ENCODE measurements at regions not wholly inside any gene's neighbourhood (a gene's known extent, or its start where the extent isn't known, plus 50 kb on each side); places are given as distances from the start of the nearest gene placed in this dataset.

DNA sequence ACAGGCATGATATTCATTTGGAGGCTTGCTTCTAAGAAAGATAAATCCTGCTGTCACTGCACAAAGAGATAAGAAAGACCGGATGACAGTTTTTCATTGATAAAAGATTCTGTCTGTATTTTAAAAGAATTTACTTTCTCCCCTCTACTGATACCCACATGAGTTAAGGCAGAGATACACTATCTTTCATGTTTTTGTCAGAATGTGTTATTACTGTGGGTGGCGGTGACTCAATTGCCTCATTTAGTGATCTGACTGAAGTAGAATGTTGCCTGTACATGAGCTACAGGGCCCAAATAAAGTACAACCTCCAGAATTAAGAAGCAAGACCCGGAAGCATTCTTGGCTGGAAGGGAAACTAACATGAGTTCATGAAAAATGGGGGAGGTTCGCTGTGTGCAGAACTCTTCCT is 480.0 kb downstream of the SLC4A3 start:
- no peak for DNase-seq (ENCODE audit: low read depth in 3 of 3)

DNA sequence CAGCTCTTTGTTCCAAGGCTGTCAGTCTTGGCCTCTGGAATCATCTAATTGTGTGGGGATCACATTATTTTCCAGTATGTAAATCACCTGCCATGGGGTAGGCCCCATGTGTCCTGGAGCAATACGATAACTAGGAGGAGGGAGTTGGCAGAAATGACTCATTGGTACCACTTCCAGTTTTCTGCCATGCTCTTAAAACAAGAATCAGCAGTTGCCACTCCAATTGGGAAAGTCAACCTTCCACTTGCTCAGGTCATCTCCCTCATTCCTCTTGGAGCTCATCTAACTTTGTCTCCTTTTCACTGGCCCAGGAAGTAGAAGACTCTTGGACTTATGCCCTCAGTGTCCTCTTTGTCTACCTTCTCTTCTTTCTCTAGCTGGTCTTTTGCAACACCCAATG is 487.0 kb downstream of the SLC4A3 start:
- no peak for DNase-seq (ENCODE audit: low read depth in 3 of 3)

DNA sequence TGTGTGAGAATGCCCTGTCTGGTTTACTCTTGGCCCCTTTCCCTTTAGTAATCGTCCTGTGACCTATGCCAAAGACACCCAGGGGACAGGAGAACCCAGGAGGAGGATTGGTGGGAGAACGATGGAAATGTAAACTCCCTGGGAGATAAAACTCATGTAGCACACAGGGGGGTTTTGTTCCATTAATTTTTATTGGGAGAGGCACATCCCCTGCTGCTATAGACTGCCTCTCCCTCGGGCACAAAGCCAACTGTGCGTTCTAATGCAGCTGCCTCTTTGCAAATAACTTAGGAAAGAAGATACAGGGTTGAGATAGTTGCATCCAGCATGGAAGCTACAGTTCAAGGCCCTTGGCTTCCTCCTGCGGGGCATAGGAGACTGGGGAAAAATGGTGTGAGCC is 489.6 kb downstream of the SLC4A3 start:
- DNase-seq (ENCODE audit: low read depth in 3 of 3) = no peak

DNA sequence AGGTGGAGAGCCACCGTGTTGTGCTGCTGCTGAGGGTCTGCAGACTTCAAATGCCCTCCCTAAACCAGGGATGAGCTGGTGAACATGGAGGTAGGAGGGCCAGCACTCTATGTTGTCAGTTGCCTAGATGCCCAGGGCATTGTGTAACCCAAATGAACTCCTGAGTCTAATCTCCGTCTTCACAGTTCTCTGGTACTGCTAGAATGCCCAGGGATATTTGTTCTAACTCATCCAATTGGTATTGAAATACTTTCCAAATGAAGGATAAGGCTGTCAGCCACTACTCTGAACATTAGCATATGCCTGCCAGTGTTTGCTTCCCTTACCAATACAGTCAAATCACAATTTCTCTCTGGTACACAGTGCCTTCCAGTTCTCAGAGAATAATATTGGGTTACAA is 492.6 kb downstream of the SLC4A3 start:
- DNase-seq (ENCODE audit: low read depth in 3 of 3) = no peak

DNA sequence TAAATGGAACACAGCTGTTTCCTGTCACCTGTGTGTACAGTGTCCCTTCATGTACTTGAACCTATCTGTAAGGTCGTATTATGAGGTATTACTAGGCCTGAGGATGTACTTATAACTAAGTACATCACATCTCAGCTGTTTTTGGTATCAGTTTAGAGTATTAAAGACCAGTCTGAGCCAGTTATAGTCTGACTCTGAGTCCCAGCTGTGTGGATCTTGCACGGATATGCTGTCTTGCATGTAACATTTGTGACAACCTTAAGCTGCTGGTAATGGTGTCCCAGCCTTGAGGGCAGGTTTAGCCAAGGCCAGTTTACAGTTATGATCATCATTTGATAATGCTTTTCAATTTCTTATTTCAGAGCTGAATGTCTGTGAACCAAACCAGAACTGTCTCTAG is 496.3 kb downstream of the SLC4A3 start:
- no peak for DNase-seq (ENCODE audit: low read depth in 3 of 3)

DNA sequence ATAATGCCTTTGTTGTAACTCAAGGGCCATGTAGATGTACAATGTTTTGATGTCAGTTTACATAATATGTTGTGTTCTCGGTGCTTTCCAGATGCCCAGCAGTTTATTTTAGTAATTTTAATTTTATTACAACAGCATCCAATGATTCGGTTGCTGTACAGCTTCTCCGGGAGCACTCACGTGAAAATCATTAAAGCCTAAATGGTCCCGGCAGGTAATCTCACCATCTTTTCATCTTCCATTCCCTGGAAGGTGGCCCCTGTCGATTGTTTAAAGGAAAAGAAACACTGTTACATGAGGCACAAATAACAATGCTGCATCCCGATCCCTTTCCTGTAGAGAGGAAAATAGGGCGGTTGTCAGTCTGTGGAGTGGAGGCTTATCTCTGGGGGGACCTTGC is 498.1 kb downstream of the SLC4A3 start:
- DNase-seq (ENCODE audit: low read depth in 3 of 3) = no peak

DNA sequence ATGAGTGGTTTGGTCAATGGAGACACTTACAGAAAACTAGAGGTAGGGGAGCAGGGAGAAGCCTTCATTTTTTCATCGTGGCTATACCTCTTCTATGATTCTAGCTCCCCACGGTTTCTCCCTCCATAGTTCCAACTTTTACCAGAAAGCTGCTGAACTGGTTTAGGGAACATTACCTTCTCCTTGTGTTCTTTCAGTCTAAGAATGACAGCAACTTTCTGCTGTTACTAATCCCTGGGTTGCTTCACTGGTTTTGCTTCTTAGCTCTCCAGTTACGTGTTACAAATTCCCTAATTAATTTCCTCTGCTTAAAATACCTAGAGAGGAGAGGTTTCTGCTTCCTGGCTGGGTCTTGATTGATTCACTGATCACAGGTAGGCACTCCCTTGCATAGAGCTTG is 499.9 kb downstream of the SLC4A3 start:
- no peak for DNase-seq (ENCODE audit: low read depth in 3 of 3)

DNA sequence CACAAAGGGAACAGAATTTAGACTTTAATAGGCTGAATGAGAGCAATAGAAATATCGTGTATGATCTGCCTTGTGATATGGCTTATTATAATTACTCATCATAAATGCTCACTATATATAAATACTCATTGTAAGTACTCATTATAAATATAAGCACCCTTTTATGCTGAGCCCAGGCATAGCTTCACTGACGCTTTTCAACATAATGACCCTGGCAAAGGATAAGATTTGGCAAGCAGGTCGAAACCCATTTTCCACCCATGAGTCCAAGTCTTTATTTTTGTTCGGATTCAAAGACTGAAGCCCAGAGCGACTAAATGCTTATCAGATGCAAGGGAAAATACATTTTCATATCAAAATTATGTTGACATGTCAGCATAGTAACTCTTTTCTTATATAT is 500.4 kb downstream of the SLC4A3 start:
- no peak for DNase-seq (ENCODE audit: low read depth in 3 of 3)

DNA sequence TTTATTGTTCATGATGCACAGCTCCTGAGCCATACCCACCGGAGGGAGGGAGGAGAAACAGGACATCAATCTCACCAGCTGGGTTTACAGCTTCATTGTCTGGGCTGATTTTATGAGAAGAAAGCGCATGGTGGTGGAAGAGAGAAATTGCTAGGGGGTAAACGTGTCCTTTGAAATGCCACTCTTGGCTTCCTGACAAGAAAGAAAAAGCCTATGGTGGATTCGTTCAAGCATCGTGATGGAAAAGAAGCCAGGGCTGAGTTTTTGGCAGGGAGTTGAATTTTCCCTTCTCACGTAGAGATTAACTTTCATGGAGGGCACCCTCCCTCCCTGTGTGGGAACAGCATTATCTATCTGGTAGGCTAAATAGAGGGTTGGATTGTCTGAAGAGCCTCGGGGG is 502.0 kb downstream of the SLC4A3 start:
- no peak for DNase-seq (ENCODE audit: low read depth in 3 of 3)

DNA sequence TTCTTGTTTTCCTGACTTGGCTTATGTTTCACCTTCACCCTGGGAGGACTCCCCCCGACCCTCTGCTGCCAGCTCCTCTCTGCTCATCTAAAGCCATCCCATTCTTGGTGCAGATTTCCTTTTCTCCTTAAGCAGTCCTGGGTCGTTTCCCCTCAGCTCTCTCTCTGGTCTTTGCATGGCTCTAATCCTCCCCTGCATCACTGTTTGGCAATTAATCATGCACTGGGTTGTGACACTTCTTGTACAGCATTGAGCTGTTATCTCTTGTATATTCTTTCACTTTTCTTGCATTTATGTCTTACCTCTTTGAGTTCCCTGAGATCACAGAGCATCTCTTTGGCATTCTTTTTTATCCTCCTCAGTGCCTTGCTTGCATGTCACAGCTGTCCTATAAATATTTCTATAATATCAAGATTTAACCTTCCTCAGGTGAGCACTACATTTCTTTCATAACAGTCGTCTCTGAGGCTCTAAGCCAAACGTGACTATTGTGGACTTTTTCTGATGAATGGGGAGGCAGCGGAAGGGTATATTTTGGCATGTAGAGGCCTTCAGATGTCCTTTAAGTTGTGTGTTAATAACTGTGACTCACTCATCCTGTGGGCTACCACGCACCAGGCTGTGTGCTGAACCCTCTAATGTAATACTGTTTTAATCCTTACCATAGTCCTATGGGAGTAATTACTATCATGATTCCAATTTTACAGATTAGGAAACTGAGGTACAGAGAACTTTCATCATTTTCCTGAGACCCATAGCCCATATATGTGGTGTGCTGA is 507.5 kb downstream of the SLC4A3 start:
- DNase-seq (ENCODE audit: low read depth in 3 of 3) = no peak

DNA sequence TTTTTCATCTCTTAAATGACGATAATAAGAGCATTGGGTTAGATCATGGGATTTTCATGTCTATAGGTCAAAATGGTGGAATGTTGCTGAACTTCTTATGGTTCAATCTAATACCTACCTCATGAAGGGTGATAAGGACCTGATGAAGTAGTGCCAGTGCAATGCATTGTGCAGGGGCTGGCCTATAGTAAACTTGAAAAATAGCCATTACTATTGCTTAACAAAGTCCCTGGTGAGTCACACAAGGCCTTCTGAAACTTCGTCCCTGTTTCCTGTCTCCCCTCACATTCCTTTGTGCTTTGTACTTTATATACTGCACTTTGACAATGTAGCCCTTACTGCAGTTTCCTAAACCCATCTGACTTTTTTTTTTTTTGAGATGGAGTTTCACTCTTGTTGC is 515.9 kb downstream of the SLC4A3 start:
- no peak for DNase-seq (ENCODE audit: low read depth in 3 of 3)

DNA sequence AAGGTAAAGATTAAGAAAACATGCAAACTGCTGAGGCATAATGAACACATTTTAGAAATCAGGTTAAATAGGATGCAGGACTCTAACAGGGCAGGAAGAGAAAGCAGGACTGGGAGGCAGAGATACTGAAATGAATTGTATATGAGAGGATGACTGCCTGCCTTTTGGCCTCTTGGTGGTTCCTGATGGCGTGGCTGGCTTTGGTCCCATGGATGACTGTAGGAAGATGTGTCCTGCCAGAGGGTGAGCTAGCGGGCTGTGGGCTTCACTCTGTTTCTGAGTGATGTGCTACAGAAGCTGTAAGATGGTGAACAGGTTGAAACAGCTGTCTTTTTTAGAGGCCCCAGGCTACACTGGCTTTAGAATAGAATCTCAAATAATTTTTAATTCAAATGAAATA is 517.0 kb downstream of the SLC4A3 start:
- DNase-seq (ENCODE audit: low read depth in 3 of 3) = no peak

DNA sequence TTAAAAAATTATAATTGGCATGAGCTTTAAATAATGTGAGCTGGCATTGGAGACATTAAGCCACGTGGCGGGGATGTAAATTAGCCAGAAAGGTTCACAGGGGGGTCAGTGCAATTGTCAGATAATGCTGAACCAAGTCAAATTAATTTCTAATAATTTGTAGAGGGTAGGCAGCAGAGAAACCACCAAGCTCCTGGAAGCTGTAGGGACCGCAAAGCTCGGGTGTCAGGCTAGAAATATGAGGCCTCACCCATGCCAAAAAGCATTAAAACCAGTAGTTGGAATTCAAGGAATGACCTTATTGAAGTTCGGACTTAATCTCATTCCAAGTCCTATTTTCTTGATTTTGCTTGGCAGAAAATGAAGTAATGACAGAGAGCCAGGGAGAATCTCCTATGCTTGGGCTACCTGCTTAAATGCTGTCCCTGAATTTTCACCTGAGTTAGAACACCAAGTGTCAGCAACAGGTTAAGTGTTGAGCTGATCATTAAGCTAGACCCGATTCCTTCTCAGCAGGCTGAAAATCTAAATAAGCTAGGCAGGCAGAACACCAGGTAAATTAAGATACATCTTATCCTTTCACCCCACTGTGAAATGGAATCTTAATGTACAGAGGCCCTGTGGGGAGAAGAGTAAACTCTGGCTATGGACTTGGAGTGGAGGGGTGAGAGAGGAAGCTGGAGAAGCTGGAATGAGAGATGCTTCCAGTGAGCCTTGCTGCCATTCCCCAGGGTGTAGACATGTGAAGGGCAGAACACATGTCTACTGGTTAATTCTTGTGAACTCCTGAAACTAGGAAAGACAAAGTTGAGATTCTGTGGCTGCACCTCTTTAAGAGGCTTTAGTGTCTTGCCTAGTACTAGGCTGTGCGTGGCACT is 520.0 kb downstream of the SLC4A3 start:
- DNase-seq (ENCODE audit: low read depth in 3 of 3) = no peak

DNA sequence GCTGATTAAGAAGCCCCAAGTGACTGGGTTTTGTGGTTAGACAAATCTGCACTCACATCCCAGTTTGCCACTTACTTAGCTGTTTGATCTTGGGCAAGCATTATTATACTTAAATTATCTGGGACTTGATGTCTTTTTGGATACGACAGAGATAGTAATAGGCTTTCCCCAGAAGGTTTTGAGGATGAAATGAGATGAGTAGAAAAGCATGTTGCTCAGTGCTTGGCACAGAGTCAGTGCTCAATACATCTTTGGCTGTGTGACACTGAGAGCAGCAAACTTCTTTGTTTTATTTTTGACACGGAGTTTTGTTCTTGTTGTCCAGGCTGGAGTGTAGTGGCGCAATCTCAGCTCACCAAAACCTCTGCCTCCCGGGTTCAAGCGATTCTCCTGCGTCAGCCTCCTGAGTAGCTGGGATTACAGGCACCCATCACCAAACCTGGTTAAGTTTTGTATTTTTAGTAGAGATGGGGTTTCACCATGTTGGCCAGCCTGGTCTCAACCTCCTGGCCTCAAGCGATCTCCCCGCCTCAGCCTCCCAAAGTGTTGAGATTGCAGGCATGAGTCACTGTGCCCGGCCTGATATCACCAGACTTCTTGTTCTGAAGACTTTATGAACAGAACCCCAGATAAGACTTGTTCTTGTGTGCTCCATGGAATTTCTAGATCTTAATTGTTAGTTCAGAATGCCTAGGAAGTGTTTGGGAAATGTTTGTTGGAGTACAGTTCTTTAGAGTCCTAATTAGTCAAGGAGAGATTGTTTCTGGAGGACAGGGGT is 521.2 kb downstream of the SLC4A3 start:
- DNase-seq (ENCODE audit: low read depth in 3 of 3) = no peak

DNA sequence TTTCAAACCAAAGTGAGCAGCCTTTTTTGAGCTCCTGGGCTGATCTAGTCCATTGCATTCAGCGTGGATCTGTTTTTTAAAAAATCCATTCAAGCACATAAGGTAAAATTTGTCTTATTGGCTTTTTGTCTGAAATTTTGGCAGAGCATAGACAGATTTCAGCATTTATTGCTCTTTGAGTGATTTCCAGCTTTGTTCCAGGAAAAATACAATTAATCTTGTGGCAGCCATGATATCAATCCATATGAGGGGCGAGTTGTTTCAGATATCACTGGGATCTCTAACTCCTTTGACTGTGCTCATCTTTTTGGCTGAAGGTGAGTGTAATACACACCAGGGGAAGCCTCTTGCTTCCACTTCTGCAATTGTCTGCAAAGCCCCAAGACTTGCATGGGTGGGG is 523.9 kb downstream of the SLC4A3 start:
- DNase-seq (ENCODE audit: low read depth in 3 of 3) = no peak

DNA sequence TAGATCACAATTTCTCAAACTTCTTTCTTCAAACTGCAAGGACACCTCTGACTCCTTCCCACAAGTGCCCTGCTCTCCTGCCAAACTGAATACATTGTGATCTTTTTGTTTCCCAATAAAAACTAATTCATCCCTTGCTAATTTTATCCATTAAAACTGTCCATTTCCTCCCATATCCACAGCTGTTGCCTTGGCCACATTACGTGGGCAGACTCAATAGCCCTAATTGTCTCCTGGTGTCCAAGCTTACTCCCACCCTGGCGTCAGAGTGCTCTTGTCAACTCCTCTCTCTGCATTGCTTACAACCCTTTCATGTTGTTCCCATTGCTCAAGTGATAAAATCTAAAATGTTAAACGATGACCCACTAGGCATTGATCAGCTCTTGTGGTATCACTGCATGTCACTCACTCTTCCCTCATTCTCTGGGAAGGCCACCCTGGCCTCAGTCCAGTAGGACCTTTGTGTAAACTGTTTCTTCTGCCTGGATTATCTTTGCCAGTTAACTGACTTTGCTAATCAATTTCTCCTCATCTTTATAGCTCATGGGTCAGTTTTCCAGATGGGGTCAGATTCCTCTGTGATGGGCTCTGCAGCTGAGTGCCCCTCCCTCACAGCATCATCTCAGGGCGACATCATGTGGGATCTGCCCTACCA is 525.0 kb downstream of the SLC4A3 start:
- DNase-seq (ENCODE audit: low read depth in 3 of 3) = no peak

DNA sequence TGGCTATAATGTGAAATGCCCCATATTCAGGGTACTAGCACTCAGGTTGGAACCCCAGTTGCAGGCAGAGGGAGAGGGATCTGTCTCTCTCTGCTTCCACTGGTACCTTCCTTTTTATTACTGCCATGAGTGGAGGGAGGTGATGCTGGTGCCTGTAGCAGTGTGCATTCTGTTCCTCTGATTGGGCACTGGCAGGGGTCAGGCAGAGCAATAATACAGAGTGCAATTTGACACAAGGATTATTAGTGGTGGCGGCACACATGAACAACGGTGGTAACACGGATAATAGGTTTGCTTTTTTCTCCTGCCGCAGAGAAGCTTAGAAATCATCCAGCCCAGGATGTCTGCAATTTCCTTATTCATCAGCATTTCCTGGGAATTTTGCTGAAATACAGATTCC is 525.7 kb downstream of the SLC4A3 start:
- no peak for DNase-seq (ENCODE audit: low read depth in 3 of 3)

DNA sequence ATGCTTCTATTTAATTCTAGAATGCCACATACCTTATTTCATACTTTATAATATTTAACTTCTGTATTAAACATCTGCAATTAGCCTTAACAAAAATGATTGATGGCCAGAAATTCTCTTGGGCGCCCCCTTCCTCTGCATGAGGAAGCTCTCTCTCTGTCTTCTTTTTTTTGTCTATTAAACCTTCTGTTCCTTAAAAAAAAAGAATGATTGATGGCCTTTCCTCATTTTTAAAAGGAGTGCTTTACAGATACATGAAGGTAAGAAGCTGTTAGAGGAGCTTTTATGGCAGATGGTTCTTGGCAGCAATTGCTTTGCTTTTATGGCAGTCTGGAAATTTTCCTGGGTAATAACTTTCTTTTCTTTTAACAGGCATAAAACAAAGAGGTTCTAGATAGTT is 526.9 kb downstream of the SLC4A3 start:
- no peak for DNase-seq (ENCODE audit: low read depth in 3 of 3)

DNA sequence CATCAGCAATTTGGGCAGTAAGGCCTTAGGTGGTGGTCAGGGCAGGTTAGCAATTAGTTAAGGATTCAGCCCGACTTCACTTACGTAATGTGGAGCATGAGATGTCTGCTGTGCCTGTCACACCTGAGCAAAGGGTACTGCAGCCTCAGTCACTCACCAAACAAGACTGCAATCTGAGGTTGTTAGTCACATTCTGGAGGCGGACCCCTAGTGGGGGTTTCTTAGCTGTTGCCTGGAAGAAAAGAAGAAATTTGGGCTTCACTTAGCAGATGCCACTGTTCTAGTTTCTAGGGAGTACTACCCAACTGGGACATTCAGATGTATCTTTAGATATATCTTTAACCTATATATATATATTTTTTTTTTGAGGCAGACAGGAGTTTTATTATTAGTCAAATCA is 529.9 kb downstream of the SLC4A3 start:
- no peak for DNase-seq (ENCODE audit: low read depth in 3 of 3)

DNA sequence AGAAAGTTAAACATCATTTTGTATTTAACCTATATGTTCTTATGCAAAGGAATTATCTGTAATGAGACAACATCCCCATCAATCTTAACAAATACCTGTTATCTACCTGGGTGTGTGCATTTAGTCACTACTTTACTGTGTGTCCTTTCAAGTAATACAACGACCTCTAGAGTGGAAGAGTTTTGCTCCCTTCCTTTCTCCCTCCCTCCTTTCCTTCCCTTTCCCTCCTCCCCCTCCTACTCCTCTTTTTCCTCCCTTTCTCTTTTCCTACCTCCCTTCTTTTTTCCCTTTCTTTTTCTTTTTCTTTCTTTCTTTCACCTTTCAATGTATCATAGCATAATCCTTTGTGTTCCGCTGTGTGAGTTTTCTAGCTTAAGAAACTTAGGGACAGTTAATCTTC is 532.3 kb downstream of the SLC4A3 start:
- DNase-seq (ENCODE audit: low read depth in 3 of 3) = no peak

DNA sequence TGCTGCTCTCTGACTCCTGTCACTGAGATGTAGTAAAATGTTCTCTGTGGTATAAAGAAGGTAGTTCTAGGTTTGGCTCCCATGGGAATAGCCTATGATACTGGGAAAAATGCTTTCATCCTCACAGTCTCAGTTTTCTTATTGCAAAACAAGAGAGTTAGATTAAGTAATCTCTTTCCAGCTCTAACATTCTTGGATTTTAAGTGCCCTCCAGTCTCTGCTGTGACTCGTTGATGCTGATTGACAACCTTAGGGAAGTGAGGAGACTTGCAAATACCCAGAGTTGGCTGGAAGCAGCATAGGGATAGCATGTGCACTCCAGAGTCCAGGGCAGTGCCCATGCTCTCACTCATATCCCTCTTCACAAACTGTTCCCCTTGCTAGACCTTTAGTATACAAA is 534.9 kb downstream of the SLC4A3 start:
- no peak for DNase-seq (ENCODE audit: low read depth in 3 of 3)

DNA sequence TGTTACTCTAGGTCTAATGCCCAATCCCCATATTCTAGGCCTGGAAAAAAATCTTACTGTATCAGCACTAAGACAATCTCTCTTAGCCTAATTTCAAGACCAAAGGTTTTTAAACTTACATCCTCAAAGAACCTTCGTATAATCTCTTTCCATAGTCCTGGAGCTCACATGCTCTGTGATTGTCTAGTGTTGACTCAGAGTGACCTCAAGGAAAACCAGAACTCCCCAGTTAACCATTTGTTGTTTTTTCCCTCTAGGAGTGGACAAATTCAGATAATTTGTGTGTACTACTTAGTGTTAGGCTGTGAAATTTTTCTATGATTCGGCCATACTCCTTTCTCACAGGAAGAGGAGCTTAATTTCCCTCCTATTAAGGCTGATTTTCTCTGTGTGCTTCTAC is 536.1 kb downstream of the SLC4A3 start:
- no peak for DNase-seq (ENCODE audit: low read depth in 3 of 3)

Measured in stimulated activated CD4-positive, alpha-beta T cell treated with anti-CD3 and anti-CD28 coated beads, TNF-alpha, amount 100 ng/mL, for 24 hours (primary cell).